HG02973 (cell line): ENCODE measurements at regions not wholly inside any gene's neighbourhood (a gene's known extent, or its start where the extent isn't known, plus 50 kb on each side); places are given as distances from the start of the nearest gene placed in this dataset.

Experiments used
- ATAC-seq: cut with Tn5 transposase; IDR thresholded peaks from one replicate; pipeline ENCODE4 v1.9.1; 2021; ENCODE audit warnings: moderate library complexity; ENCODE audit not compliant: unreplicated experiment

GRCh38 chr3:189455009-189455408 is 176.2 kb upstream of the TP63 start:
- no peak for ATAC-seq

- no peak for ATAC-seq
Observed at GRCh38 chr3:189455641-189456417, 175.4 kb upstream of the TP63 start.

GRCh38 chr3:189457201-189457607 is 174.0 kb upstream of the TP63 start:
- no peak for ATAC-seq

- no peak for ATAC-seq
Observed at GRCh38 chr3:189457631-189458412, 173.4 kb upstream of the TP63 start.

- ATAC-seq = no peak
Observed at GRCh38 chr3:189458528-189458927, 172.7 kb upstream of the TP63 start.

GRCh38 chr3:189459231-189459630 is 172.0 kb upstream of the TP63 start:
- no peak for ATAC-seq

GRCh38 chr3:189460511-189460910 is 170.7 kb upstream of the TP63 start:
- no peak for ATAC-seq

GRCh38 chr3:189464799-189465198 is 166.4 kb upstream of the TP63 start:
- ATAC-seq = no peak

GRCh38 chr3:189466004-189466403 is 165.2 kb upstream of the TP63 start:
- no peak for ATAC-seq

- no peak for ATAC-seq
Observed at GRCh38 chr3:189467451-189467850, 163.7 kb upstream of the TP63 start.

GRCh38 chr3:189474944-189475343 is 156.2 kb upstream of the TP63 start:
- no peak for ATAC-seq

- no peak for ATAC-seq
Observed at GRCh38 chr3:189477614-189478013, 153.6 kb upstream of the TP63 start.

GRCh38 chr3:189486556-189486955 is 144.6 kb upstream of the TP63 start:
- ATAC-seq = no peak

- no peak for ATAC-seq
Observed at GRCh38 chr3:189488241-189488767, 142.9 kb upstream of the TP63 start.

GRCh38 chr3:189490337-189490736 is 140.9 kb upstream of the TP63 start:
- ATAC-seq = no peak

- ATAC-seq = no peak
Observed at GRCh38 chr3:189490749-189491148, 140.4 kb upstream of the TP63 start.

GRCh38 chr3:189491831-189492230 is 139.4 kb upstream of the TP63 start:
- ATAC-seq = no peak

GRCh38 chr3:189493271-189493670 is 137.9 kb upstream of the TP63 start:
- no peak for ATAC-seq

GRCh38 chr3:189494632-189495031 is 136.6 kb upstream of the TP63 start:
- ATAC-seq = no peak

- no peak for ATAC-seq
Observed at GRCh38 chr3:189496375-189497138, 134.6 kb upstream of the TP63 start.

- no peak for ATAC-seq
Observed at GRCh38 chr3:189498995-189499704, 132.0 kb upstream of the TP63 start.
